ENCODE measurements at regions not wholly inside any gene's neighbourhood (a gene's known extent, or its start where the extent isn't known, plus 50 kb on each side); places are given as distances from the start of the nearest gene placed in this dataset.

DNA sequence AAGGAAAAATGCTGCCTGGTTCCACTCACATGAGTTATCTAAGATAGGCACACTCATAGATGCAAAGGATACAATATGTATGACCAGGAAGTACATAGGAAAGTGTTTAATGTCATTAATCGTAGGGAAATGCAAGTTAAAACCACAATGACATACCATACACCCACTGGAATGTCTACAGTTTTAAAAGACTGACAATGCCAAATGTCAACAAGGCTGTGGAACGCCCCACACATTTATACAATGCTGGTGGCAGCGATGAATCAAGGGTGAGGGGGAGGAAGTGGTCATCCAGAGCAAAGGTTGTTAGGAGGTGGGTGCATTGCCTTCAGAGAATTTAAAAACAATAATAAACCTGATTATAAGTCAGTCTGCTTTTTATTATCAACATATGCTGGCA lies 437.8 kb downstream of the ARHGEF28 start:
- TF ChIP-seq, protein P1, sequence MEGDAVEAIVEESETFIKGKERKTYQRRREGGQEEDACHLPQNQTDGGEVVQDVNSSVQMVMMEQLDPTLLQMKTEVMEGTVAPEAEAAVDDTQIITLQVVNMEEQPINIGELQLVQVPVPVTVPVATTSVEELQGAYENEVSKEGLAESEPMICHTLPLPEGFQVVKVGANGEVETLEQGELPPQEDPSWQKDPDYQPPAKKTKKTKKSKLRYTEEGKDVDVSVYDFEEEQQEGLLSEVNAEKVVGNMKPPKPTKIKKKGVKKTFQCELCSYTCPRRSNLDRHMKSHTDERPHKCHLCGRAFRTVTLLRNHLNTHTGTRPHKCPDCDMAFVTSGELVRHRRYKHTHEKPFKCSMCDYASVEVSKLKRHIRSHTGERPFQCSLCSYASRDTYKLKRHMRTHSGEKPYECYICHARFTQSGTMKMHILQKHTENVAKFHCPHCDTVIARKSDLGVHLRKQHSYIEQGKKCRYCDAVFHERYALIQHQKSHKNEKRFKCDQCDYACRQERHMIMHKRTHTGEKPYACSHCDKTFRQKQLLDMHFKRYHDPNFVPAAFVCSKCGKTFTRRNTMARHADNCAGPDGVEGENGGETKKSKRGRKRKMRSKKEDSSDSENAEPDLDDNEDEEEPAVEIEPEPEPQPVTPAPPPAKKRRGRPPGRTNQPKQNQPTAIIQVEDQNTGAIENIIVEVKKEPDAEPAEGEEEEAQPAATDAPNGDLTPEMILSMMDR (IDR thresholded peaks at IDR 0.05; ENCODE audit: borderline replicate concordance, insufficient read depth, low read depth, low read length), result no peak
- no peak overlapping the region for H3K4me3 ChIP-seq (ENCODE audit: low read depth, low read length)

DNA sequence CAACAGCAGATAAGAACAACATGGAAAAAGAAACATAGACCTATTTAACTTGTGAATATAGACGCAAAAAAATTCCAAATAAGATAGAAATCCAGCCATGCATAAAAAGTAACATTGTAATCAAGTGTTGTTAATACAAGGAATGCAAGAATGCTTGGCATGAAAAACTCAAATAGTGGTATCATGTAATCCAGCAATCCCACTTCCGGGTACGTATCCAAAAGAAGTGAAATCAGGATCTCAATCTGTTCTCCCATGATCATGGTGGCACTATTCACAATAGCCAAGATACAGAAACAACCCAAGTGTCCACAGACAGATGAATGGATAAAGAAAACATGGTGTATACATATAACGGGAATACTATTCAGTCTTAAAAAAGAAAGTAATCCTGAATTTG lies 437.4 kb downstream of the ARHGEF28 start:
- H3K4me3 ChIP-seq (ENCODE audit: low read depth, low read length), result no peak overlapping the region
- TF ChIP-seq, protein P1 (IDR thresholded peaks at IDR 0.05; ENCODE audit: borderline replicate concordance, insufficient read depth, low read depth, low read length), result no peak

DNA sequence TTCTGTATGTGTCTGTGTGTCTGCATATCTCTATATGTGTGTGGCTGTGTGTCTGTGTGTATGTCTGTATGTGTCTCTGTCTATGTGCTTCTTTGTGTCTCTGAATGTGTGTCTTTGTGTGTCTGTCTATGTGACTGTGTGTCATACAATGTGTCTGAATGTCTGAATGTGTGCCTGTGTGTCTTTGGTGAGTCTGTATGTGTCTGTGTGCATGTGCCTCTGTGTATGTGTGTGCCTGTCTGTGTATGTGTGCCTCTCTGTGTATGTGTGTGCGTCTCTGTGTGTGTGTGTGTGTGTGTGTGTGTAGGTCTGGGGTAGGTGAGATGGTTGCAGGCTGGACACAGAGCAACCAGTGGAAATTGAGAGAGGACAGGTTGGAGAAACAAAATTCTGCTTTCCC lies 435.3 kb downstream of the ARHGEF28 start:
- TF ChIP-seq, protein P1 (IDR thresholded peaks at IDR 0.05; ENCODE audit: borderline replicate concordance, insufficient read depth, low read depth, low read length), result no peak
- H3K4me3 ChIP-seq (ENCODE audit: low read depth, low read length), result no peak overlapping the region

DNA sequence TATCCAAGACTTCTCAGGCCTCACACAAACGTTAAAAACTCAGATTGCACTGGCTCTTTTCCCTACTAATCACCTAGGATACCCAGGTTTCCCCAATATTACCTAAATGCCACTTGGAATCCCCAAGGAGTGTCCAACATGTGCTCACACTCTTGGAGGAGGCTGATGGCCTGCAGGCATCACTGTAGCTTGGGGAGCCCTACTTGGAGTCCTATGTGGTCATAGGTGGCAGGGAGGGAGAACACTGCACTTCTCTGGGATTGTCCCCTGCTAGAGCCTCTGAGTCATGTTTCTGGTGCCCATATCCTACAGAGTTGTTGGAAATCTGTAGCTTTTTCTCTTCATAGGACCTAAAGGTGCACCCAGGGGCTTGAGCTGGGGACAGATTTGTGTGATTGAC lies 433.7 kb downstream of the ARHGEF28 start:
- TF ChIP-seq, protein P1 (IDR thresholded peaks at IDR 0.05; ENCODE audit: borderline replicate concordance, insufficient read depth, low read depth, low read length), result no peak

GRCh38 chr5:74056789-74057164 lies 430.8 kb downstream of the ARHGEF28 start:
- TF ChIP-seq, protein P1 (IDR thresholded peaks at IDR 0.05; ENCODE audit: borderline replicate concordance, insufficient read depth, low read depth, low read length), result peak; percentile 10; the same call in 1 of the 2 replicates

More for the DNA sequence above, 433.7 kb downstream of the ARHGEF28 start:
- H3K4me3 ChIP-seq (ENCODE audit: low read depth, low read length), result no peak overlapping the region

GRCh38 chr5:74056107-74056788 lies 430.3 kb downstream of the ARHGEF28 start:
- TF ChIP-seq, protein P1 (IDR thresholded peaks at IDR 0.05; ENCODE audit: borderline replicate concordance, insufficient read depth, low read depth, low read length), result no peak
- no peak overlapping the region for H3K4me3 ChIP-seq (ENCODE audit: low read depth, low read length)

More at GRCh38 chr5:74056789-74057164, 430.8 kb downstream of the ARHGEF28 start:
- no peak overlapping the region for H3K4me3 ChIP-seq (ENCODE audit: low read depth, low read length)

DNA sequence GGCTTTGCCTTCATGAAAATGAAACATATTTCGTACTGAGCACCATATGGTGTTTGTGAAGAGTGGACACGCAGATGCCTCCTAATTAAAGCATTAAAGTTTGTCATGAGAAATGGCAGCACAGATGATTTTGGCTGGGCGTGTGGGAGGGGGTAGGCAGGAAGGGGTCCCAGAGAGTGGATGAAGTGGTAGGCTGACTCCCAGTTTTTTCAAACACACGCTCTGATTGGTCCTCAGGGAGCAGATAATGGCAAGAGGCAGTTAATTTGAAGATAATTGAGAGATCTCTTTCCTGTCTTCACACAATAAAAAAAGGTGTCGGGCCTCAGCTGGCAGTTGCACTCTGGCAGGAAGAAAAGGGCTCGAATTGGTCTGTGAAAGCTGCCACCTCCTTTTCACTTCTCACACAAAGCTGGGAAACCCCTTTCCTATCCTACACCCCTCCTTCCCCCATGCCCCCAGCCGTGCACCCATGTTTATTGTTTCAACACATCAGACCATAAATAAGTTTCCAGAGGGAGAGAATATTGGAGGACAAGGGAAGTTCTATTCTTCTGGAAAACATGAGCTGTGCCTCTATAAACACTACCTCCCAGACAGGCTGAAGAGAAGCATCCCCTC lies 429.6 kb downstream of the ARHGEF28 start:
- no peak overlapping the region for H3K4me3 ChIP-seq (ENCODE audit: low read depth, low read length)
- TF ChIP-seq, protein P1 (IDR thresholded peaks at IDR 0.05; ENCODE audit: borderline replicate concordance, insufficient read depth, low read depth, low read length), result no peak
